ENCODE measurements at regions not wholly inside any gene's neighbourhood (a gene's known extent, or its start where the extent isn't known, plus 50 kb on each side); places are given as distances from the start of the nearest gene placed in this dataset.
"Not testable (repeated sequence)": the region's sequence is repeated elsewhere in the genome, so short reads cannot be mapped to it uniquely, and the experiment has no call there.

DNA sequence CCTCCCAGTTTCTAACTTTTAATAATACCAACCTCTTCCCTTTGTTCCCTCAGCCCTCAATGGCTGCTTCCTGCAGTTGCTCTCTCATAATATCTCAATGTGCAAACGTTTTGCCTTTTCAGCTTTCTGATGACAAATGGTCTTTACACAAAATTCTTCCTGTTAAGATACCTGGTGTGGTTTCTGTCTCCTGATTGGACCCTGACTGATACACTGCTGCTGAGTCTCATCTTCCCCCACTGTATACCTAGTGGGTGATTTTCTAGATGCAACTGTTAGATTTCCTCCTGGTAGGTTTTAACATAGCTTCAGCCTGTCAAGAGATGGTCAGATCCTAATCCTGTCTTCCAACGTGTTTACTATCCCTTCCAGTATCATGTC, 147.9 kb upstream of the TOP1 start:
- peaks cover 1 to 4% of the 10 kb centered on the region in 2 donors for H3K36me3 Mint-ChIP-seq (ENCODE audit: insufficient read depth in 2 of 2)
- H3K27me3 Mint-ChIP-seq (ENCODE audit: low read depth) = no peaks in the 10 kb centered on the region
- peaks cover 15% of the 10 kb centered on the region for H3K4me1 Mint-ChIP-seq (ENCODE audit: low read depth)
- no peak for ATAC-seq (replicated peaks in 1 of 2)
- no peak overlapping the region for H3K4me3 Mint-ChIP-seq
- H3K9me3 Mint-ChIP-seq = peaks cover 4 to 9% of the 10 kb centered on the region in 2 donors
- no peak for DNase-seq
- no peak overlapping the region for H3K27ac Mint-ChIP-seq

DNA sequence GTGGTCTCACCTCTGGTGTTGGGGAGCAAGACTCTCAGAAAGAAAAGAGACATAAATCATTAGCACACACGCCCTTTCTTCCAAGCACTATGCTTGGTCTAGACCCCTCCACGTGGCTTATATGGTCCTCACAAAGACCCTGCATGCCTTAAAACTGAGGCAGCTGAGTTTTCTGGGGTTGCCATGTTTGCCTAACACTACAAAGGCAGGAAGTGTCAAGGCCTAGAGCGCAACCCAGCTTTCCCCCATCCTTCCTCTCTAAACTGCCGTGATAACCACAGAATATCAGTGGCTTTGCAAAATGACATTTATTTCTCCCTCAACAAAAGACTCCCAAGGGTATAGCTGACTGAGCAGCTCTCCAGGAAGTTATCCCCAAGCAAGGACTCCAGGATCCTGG, 146.5 kb upstream of the TOP1 start:
- Mint-ChIP-seq H3K27me3 (ENCODE audit: low read depth) (no peaks in the 10 kb centered on the region), H3K4me3 (no peak overlapping the region), H3K4me1 (ENCODE audit: low read depth) (peaks cover 15% of the 10 kb centered on the region), H3K36me3 (ENCODE audit: insufficient read depth in 2 of 2) (peaks cover 1 to 4% of the 10 kb centered on the region in 2 donors), H3K9me3 (peaks cover 4 to 9% of the 10 kb centered on the region in 2 donors), H3K27ac (no peak overlapping the region)
- DNase-seq (no peak), ATAC-seq (replicated peaks in 1 of 2) (no peak)

DNA sequence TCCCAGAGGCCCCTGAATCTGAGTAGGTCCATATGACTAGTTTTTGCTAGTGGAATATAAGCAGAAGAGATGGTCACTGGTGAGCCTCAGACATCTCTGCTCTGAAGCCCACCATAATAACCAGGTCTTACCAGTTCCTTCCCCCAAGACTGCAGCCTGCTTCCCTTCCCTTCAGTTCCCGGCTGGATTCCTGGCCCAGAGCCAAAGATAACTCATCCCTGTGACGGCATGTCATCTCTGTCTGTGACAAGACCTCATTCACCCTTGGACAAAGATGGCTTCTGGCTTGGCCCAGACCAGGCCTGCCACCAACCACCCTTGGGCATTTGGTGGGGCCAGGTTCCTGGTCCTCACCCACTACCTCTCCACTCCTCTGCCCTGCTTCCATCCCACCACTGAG, 145.5 kb upstream of the TOP1 start:
- DNase-seq = no peak
- peaks cover 15% of the 10 kb centered on the region for H3K4me1 Mint-ChIP-seq (ENCODE audit: low read depth)
- no peak for ATAC-seq (replicated peaks in 1 of 2)
- H3K27ac Mint-ChIP-seq = no peak overlapping the region
- H3K27me3 Mint-ChIP-seq (ENCODE audit: low read depth) = no peaks in the 10 kb centered on the region
- H3K9me3 Mint-ChIP-seq = peaks cover 4 to 9% of the 10 kb centered on the region in 2 donors
- no peak overlapping the region for H3K4me3 Mint-ChIP-seq
- peaks cover 1 to 4% of the 10 kb centered on the region in 2 donors for H3K36me3 Mint-ChIP-seq (ENCODE audit: insufficient read depth in 2 of 2)

DNA sequence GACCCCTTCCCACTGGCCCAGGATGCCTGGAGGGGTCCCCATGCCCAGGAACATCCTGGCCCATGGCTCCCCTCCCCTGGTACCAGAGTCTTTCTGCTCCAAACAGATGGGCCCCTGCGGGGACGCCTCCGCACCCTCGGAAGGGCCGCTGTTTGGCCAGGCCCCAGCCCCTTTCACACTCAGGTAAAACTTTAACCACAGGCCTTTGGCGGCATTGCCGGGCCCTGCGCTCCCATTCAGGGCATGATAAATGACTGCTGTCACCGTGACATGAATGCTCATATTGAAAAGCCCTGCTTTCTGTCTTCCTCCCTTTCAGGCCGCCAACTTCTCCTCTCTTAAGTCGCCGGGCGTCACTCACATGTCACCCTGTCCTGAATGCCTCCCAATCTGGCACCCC, 141.5 kb upstream of the TOP1 start:
- no peaks in the 10 kb centered on the region for H3K36me3 Mint-ChIP-seq (ENCODE audit: insufficient read depth in 2 of 2)

DNA sequence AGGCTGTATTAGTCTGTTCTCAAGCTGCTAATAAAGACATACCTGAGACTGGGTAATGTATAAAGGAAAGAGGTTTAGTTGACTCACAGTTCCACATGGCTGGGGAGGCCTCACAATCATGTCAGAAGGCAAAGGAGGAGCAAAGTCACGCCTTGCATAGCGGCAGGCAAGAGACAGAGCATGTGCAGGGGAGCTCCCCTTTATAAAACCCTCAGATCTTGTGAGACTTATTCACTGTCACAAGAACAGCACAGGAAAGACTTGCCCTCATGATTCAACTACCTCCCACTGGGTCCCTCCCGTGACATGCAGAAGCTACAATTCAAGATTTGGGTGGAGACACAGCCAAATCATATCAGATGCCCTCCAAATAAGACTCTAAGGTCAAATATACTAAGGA, 139.4 kb upstream of the TOP1 start:
- peak; percentile 1 to 5 for DNase-seq
- not testable (repeated sequence) for H3K36me3 Mint-ChIP-seq (ENCODE audit: insufficient read depth in 2 of 2); H3K9me3 Mint-ChIP-seq; H3K27me3 Mint-ChIP-seq (ENCODE audit: low read depth); H3K4me3 Mint-ChIP-seq; H3K4me1 Mint-ChIP-seq (ENCODE audit: low read depth); H3K27ac Mint-ChIP-seq
- ATAC-seq (replicated peaks in 1 of 2) = peak in 1 of 2 donors; percentile 43

More for the DNA sequence above, 141.5 kb upstream of the TOP1 start:
- Mint-ChIP-seq H3K9me3 (no peaks in the 10 kb centered on the region), H3K4me3 (no peak overlapping the region), H3K27me3 (ENCODE audit: low read depth) (no peaks in the 10 kb centered on the region), H3K27ac (no peak overlapping the region), H3K4me1 (ENCODE audit: low read depth) (peaks cover 9% of the 10 kb centered on the region)
- DNase-seq (no peak), ATAC-seq (replicated peaks in 1 of 2) (no peak)

DNA sequence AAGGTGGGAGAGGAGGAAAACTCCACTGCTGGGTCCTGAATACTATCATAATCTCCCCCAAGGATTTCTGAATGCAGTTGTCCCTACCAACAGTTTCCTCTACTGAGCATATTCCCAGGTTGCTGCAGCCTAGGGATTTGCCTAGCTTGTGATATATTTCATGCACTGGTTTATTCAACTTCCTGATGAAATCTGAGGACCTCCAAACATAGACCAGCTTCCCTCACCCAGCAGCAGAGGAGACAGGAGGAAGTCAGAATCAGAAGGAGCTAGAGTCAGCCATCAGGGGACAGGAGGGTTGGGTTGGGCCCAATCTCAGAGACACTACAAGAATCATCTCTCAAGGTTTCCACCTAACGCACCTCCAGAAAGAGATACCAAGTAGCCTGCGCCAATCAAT, 138.4 kb upstream of the TOP1 start:
- H3K36me3 Mint-ChIP-seq (ENCODE audit: insufficient read depth in 2 of 2) = no peaks in the 10 kb centered on the region
- no peak for ATAC-seq (replicated peaks in 1 of 2)
- H3K27me3 Mint-ChIP-seq (ENCODE audit: low read depth) = no peaks in the 10 kb centered on the region

DNA sequence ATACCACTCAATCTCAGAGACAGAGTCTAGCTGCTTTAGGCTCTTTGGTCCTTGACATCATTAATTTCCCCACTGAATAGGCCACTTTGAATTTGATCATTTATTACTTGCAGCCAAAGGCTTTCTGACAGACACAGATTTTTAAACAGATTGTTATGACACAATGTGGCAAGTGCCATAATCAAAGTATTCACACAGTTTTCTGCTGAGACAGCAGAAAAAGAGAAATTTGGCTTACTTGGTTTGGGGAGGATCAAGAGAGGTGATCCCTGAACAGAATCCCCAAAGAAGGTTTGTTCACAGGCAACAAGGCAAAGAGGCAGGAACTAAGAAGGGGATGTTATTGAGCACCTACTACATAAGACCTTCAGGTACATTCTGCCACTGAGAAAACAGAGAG, 138.0 kb upstream of the TOP1 start:
- ATAC-seq (replicated peaks in 1 of 2) (no peak), DNase-seq (no peak)
- Mint-ChIP-seq H3K9me3 (no peaks in the 10 kb centered on the region), H3K27me3 (ENCODE audit: low read depth) (no peaks in the 10 kb centered on the region), H3K36me3 (ENCODE audit: insufficient read depth in 2 of 2) (no peaks in the 10 kb centered on the region), H3K4me3 (no peak overlapping the region), H3K4me1 (ENCODE audit: low read depth) (no peaks in the 10 kb centered on the region), H3K27ac (no peak overlapping the region)

More for the DNA sequence above, 138.4 kb upstream of the TOP1 start:
- Mint-ChIP-seq H3K9me3 (no peaks in the 10 kb centered on the region), H3K4me1 (ENCODE audit: low read depth) (no peaks in the 10 kb centered on the region), H3K27ac (no peak overlapping the region), H3K4me3 (no peak overlapping the region)
- DNase-seq = no peak

DNA sequence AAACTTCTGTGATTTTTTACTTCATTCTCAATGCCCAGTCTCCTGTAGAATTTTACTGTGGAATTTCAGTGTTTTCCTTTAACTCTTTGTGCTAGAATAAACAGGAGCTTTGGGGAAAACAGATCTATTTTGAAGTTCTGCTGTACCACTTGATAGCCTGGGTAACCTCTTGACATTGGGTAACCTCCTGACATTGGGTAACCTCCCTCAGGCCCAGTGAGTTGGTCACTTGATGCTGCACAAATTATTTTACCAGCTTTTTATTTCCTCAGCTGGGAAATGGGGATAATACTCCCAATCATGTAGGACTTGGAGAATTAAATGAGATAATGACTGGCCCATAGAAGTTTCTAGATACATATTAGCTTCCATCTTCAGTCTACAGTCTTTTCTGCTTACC, 137.3 kb upstream of the TOP1 start:
- no peaks in the 10 kb centered on the region for H3K9me3 Mint-ChIP-seq
- no peak overlapping the region for H3K4me3 Mint-ChIP-seq
- no peak overlapping the region for H3K27ac Mint-ChIP-seq
- ATAC-seq (replicated peaks in 1 of 2) (no peak), DNase-seq (no peak)
- H3K27me3 Mint-ChIP-seq (ENCODE audit: low read depth) = peaks cover 4% of the 10 kb centered on the region
- no peaks in the 10 kb centered on the region for H3K4me1 Mint-ChIP-seq (ENCODE audit: low read depth)
- no peaks in the 10 kb centered on the region for H3K36me3 Mint-ChIP-seq (ENCODE audit: insufficient read depth in 2 of 2)

- DNase-seq = no peak
- H3K36me3 Mint-ChIP-seq (ENCODE audit: insufficient read depth in 2 of 2) = no peaks in the 10 kb centered on the region
- H3K9me3 Mint-ChIP-seq = no peaks in the 10 kb centered on the region
- no peak overlapping the region for H3K27ac Mint-ChIP-seq
- no peaks in the 10 kb centered on the region for H3K4me1 Mint-ChIP-seq (ENCODE audit: low read depth)
- no peak for ATAC-seq (replicated peaks in 1 of 2)
- peaks cover 9% of the 10 kb centered on the region for H3K27me3 Mint-ChIP-seq (ENCODE audit: low read depth)
- no peak overlapping the region for H3K4me3 Mint-ChIP-seq
Observed at GRCh38 chr20:40892642-40893041, 136.0 kb upstream of the TOP1 start.

- Mint-ChIP-seq H3K4me1 (ENCODE audit: low read depth) (no peaks in the 10 kb centered on the region), H3K27me3 (ENCODE audit: low read depth) (peaks cover 9% of the 10 kb centered on the region), H3K27ac (no peak overlapping the region), H3K4me3 (no peak overlapping the region), H3K9me3 (no peaks in the 10 kb centered on the region), H3K36me3 (ENCODE audit: insufficient read depth in 2 of 2) (no peaks in the 10 kb centered on the region)
- ATAC-seq (replicated peaks in 1 of 2) = no peak
- no peak for DNase-seq
Observed at GRCh38 chr20:40893610-40894236, 134.9 kb upstream of the TOP1 start.

DNA sequence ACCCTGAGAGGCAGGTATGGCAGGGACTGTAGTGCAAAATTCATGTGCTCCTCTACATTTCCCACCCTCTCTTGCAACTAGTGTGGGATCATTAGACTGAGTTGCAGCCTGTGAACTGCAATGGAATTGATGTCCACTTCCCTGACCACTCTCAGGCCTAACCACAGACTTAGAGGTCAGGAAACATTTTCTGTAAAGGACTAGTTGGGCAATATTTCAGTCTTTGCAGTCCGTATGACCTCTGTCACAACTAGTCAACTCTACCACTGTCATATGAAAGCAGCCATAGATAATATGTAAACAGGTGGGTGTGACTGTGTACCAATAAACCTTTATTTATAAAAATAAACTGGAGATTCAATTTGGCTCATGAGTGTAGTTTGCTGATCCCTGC, 134.4 kb upstream of the TOP1 start:
- DNase-seq = no peak
- Mint-ChIP-seq H3K4me3 (no peak overlapping the region), H3K9me3 (no peaks in the 10 kb centered on the region), H3K27me3 (ENCODE audit: low read depth) (peaks cover 9% of the 10 kb centered on the region), H3K4me1 (ENCODE audit: low read depth) (no peaks in the 10 kb centered on the region), H3K36me3 (ENCODE audit: insufficient read depth in 2 of 2) (no peaks in the 10 kb centered on the region), H3K27ac (no peak overlapping the region)
- no peak for ATAC-seq (replicated peaks in 1 of 2)

GRCh38 chr20:40895182-40895581, 133.4 kb upstream of the TOP1 start:
- ATAC-seq (replicated peaks in 1 of 2) = no peak
- no peaks in the 10 kb centered on the region for H3K9me3 Mint-ChIP-seq
- H3K4me3 Mint-ChIP-seq = no peak overlapping the region
- no peak for DNase-seq
- H3K4me1 Mint-ChIP-seq (ENCODE audit: low read depth) = no peaks in the 10 kb centered on the region
- no peak overlapping the region for H3K27ac Mint-ChIP-seq
- no peaks in the 10 kb centered on the region for H3K36me3 Mint-ChIP-seq (ENCODE audit: insufficient read depth in 2 of 2)
- H3K27me3 Mint-ChIP-seq (ENCODE audit: low read depth) = peaks cover 9% of the 10 kb centered on the region

DNA sequence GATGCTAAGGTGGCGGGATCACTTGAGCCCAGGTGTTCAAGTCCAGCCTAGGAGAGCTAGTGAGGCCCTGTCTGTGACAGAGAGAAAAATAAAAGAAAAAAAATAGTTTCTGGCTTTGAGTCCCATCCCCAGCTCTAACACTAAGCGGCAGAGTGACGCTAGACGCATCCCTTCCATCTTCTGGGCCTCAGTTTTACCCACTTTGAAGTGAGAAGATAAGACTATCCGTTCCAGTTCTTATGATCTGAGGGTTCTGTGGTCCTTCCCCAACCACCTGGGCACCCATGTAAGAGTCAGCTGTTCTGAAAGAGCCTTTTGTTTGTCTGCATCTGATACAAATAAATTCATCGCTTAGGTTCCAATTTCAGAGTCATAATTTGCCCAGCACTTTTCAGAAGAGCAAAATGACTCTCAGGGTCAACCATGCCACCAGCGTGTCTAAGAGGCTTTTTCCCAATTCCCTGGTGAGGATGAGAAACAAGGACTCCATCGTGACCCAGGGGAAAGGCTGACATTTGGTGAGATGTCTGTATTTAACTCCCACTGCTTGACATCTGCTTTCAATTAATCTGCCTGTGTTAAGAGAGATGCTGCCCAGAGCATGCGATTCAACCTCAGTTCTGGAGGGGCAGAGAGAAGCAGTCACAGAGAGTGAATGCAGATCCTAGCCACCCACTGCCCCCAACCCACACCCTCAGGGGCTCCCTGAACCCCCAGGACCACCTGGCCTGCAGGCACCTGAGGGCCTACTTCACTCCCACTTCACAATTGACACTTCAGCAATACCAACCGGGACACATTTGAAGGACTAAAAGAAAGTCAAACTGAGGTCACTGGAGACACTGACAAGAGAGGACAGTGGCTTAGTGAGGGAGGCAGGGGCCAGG, 131.6 kb upstream of the TOP1 start:
- Mint-ChIP-seq H3K36me3 (ENCODE audit: insufficient read depth in 2 of 2) (no peaks in the 10 kb centered on the region), H3K9me3 (no peaks in the 10 kb centered on the region), H3K27me3 (ENCODE audit: low read depth) (peaks cover 16% of the 10 kb centered on the region), H3K4me3 (no peak overlapping the region), H3K27ac (no peak overlapping the region), H3K4me1 (ENCODE audit: low read depth) (no peaks in the 10 kb centered on the region)
- no peak for ATAC-seq (replicated peaks in 1 of 2)
- no peak for DNase-seq

DNA sequence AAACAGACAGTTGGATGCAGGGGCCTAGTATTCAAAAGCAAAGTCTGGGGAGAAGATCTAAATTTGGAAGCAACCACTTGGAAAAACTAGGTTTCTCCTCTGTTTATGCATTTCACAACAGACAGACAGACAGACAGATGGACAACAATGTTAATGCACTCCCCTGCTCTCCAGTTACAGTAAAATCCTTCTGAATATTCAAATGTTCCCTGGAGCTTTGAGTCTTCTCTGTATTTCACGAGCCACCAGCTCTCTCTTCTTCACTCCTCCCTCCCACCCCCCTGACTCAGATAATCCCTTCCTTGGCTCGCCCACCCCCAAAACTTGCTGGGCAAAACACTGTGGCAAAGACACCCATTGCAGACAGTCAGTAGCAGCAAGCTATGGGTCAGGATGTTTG, 129.3 kb upstream of the TOP1 start:
- Mint-ChIP-seq H3K4me1 (ENCODE audit: low read depth) (no peaks in the 10 kb centered on the region), H3K27ac (no peak overlapping the region)

More for the DNA sequence above, 129.3 kb upstream of the TOP1 start:
- Mint-ChIP-seq H3K36me3 (ENCODE audit: insufficient read depth in 2 of 2) (no peaks in the 10 kb centered on the region), H3K9me3 (no peaks in the 10 kb centered on the region), H3K27me3 (ENCODE audit: low read depth) (peaks cover 16% of the 10 kb centered on the region), H3K4me3 (no peak overlapping the region)
- ATAC-seq (replicated peaks in 1 of 2) (no peak), DNase-seq (no peak)

All from activated T-cell treated with anti-CD3 and anti-CD28 coated beads, Interleukin-2, amount 50 U/mL, for 72 hours (primary cell).